Peyer's patch (tissue), 4 donors: ENCODE measurements at regions not wholly inside any gene's neighbourhood (a gene's known extent, or its start where the extent isn't known, plus 50 kb on each side); places are given as distances from the start of the nearest gene placed in this dataset.

Experiments
- DNase-seq, 3 donors: peaks; one replicate each; pipeline ENCODE4 v3.0.0-alpha.2; 2017 to 2019
- H3K27ac ChIP-seq, 4 donors: fragments of 200-600 bp; sonication (generic); one replicate each; pipeline ENCODE4 v1.5.1; 2016 to 2019
- H3K27me3 ChIP-seq, 2 donors: fragments of 200-600 bp; sonication (generic); one replicate each; pipeline ENCODE4 v1.5.1; 2019
- H3K36me3 ChIP-seq, 3 donors: fragments of 200-600 bp; sonication (generic); one replicate each; pipeline ENCODE4 v1.5.1; 2016 to 2019
- H3K4me1 ChIP-seq, 4 donors: fragments of 200-600 bp; sonication (generic); one replicate each; pipeline ENCODE4 v1.5.1; 2016 to 2019
- H3K4me3 ChIP-seq, 4 donors: fragments of 200-600 bp; sonication (generic); 1 replicate in 3 of 4; 2 replicates in 1 of 4; pipeline ENCODE4 v1.5.1; 2016 to 2019; ENCODE audit warnings: mild to moderate bottlenecking in 1 of 4
- H3K9me3 ChIP-seq, 4 donors: fragments of 200-600 bp; sonication (generic); one replicate each; pipeline ENCODE4 v1.5.1; 2016 to 2019; ENCODE audit warnings: mild to moderate bottlenecking in 1 of 4
- CTCF ChIP-seq, 6 experiments: fragments of 450-650 bp in 4 of 6; fragments of 200-600 bp in 2 of 6; sonication (generic) in 1 of 6; IDR thresholded peaks; one replicate each; pipeline ENCODE4 v1.5.1; 2017 to 2019; ENCODE audit warnings: antibody characterized with exemption in 6 of 6, mild to moderate bottlenecking in 3 of 6, moderate library complexity in 1 of 6
- POLR2A ChIP-seq, 2 donors: fragments of 450-650 bp; IDR thresholded peaks; one replicate each; pipeline ENCODE4 v1.5.1; 2017; ENCODE audit warnings: antibody characterized with exemption in 2 of 2, mild to moderate bottlenecking in 2 of 2, moderate library complexity in 2 of 2

- H3K9me3 ChIP-seq, result no peaks in the 10 kb centered on the region
- H3K27me3 ChIP-seq, result no peaks in the 10 kb centered on the region
- H3K27ac ChIP-seq, result no peak overlapping the region
- no peak for DNase-seq
- no peak overlapping the region for H3K4me3 ChIP-seq
- no peaks in the 10 kb centered on the region for H3K36me3 ChIP-seq
- no peaks in the 10 kb centered on the region for H3K4me1 ChIP-seq
- no peak for TF ChIP-seq POLR2A (IDR thresholded peaks at IDR 0.05)
- TF ChIP-seq CTCF (IDR thresholded peaks at IDR 0.05), result no peak
Observed at GRCh38 chr12:61362037-61362436, 898.2 kb upstream of the USP15 start.

- H3K9me3 ChIP-seq, result no peaks in the 10 kb centered on the region
- H3K4me1 ChIP-seq, result no peaks in the 10 kb centered on the region
- no peak for TF ChIP-seq CTCF (IDR thresholded peaks at IDR 0.05)
- no peak for TF ChIP-seq POLR2A (IDR thresholded peaks at IDR 0.05)
- no peaks in the 10 kb centered on the region for H3K36me3 ChIP-seq
- no peak overlapping the region for H3K27ac ChIP-seq
- no peak for DNase-seq
- H3K4me3 ChIP-seq, result no peak overlapping the region
- no peaks in the 10 kb centered on the region for H3K27me3 ChIP-seq
Observed at GRCh38 chr12:61365001-61365400, 895.2 kb upstream of the USP15 start.

- DNase-seq, result no peak
- Histone ChIP-seq H3K4me1 (no peaks in the 10 kb centered on the region), H3K36me3 (no peaks in the 10 kb centered on the region), H3K4me3 (no peak overlapping the region), H3K9me3 (no peaks in the 10 kb centered on the region), H3K27ac (no peak overlapping the region), H3K27me3 (no peaks in the 10 kb centered on the region)
- TF ChIP-seq POLR2A (IDR thresholded peaks at IDR 0.05), result no peak
Observed at GRCh38 chr12:61367281-61367785, 892.9 kb upstream of the USP15 start.

GRCh38 chr12:61369241-61369910 is 890.8 kb upstream of the USP15 start:
- Histone ChIP-seq H3K27me3 (no peaks in the 10 kb centered on the region), H3K9me3 (no peaks in the 10 kb centered on the region), H3K27ac (no peak overlapping the region), H3K4me1 (no peaks in the 10 kb centered on the region), H3K36me3 (no peaks in the 10 kb centered on the region), H3K4me3 (no peak overlapping the region)
- no peak for DNase-seq
- no peak for TF ChIP-seq POLR2A (IDR thresholded peaks at IDR 0.05)

- Histone ChIP-seq H3K9me3 (no peaks in the 10 kb centered on the region), H3K27me3 (no peaks in the 10 kb centered on the region), H3K36me3 (no peaks in the 10 kb centered on the region), H3K4me1 (no peaks in the 10 kb centered on the region), H3K27ac (no peak overlapping the region), H3K4me3 (no peak overlapping the region)
- TF ChIP-seq CTCF (IDR thresholded peaks at IDR 0.05) (no peak), POLR2A (IDR thresholded peaks at IDR 0.05) (no peak)
- DNase-seq, result no peak
Observed at GRCh38 chr12:61384511-61384910, 875.7 kb upstream of the USP15 start.

GRCh38 chr12:61385771-61386170 is 874.4 kb upstream of the USP15 start:
- H3K27ac ChIP-seq, result no peak overlapping the region
- TF ChIP-seq CTCF (IDR thresholded peaks at IDR 0.05), result no peak
- TF ChIP-seq POLR2A (IDR thresholded peaks at IDR 0.05), result no peak
- no peaks in the 10 kb centered on the region for H3K36me3 ChIP-seq
- no peak overlapping the region for H3K4me3 ChIP-seq
- no peak for DNase-seq
- no peaks in the 10 kb centered on the region for H3K9me3 ChIP-seq
- H3K27me3 ChIP-seq, result no peaks in the 10 kb centered on the region
- H3K4me1 ChIP-seq, result no peaks in the 10 kb centered on the region

- Histone ChIP-seq H3K27me3 (no peaks in the 10 kb centered on the region), H3K36me3 (no peaks in the 10 kb centered on the region), H3K4me3 (no peak overlapping the region), H3K9me3 (no peaks in the 10 kb centered on the region), H3K27ac (no peak overlapping the region), H3K4me1 (no peaks in the 10 kb centered on the region)
- DNase-seq, result no peak
- TF ChIP-seq CTCF (IDR thresholded peaks at IDR 0.05) (no peak), POLR2A (IDR thresholded peaks at IDR 0.05) (no peak)
Observed at GRCh38 chr12:61397668-61398067, 862.5 kb upstream of the USP15 start.
